ENCODE measurements at regions not wholly inside any gene's neighbourhood (a gene's known extent, or its start where the extent isn't known, plus 50 kb on each side); places are given as distances from the start of the nearest gene placed in this dataset.
"Not testable (repeated sequence)": the region's sequence is repeated elsewhere in the genome, so short reads cannot be mapped to it uniquely, and the experiment has no call there.

GRCh38 chr11:37905707-37906417, 1307.8 kb upstream of the RAG2 start:
- H3K27ac Mint-ChIP-seq (ENCODE audit: unreplicated experiment) = no peak overlapping the region
- H3K9me3 Mint-ChIP-seq (ENCODE audit: low read depth) = no peaks in the 10 kb centered on the region
- no peaks in the 10 kb centered on the region for H3K4me1 Mint-ChIP-seq (ENCODE audit: low read depth)
- no peak for TF ChIP-seq CTCF (IDR thresholded peaks at IDR 0.05)
- DNase-seq (ENCODE audit: low spot score) = no peak
- no peaks in the 10 kb centered on the region for H3K27me3 Mint-ChIP-seq (ENCODE audit: low read depth)
- H3K4me3 Mint-ChIP-seq (ENCODE audit: unreplicated experiment) = no peak overlapping the region
- H3K36me3 Mint-ChIP-seq (ENCODE audit: low read depth) = no peaks in the 10 kb centered on the region

- H3K36me3 Mint-ChIP-seq (ENCODE audit: low read depth) = peaks cover 1% of the 10 kb centered on the region
- peaks cover 23% of the 10 kb centered on the region for H3K9me3 Mint-ChIP-seq (ENCODE audit: low read depth)
- H3K27ac Mint-ChIP-seq (ENCODE audit: unreplicated experiment) = no peak overlapping the region
- TF ChIP-seq CTCF (IDR thresholded peaks at IDR 0.05) = no peak
- no peaks in the 10 kb centered on the region for H3K4me1 Mint-ChIP-seq (ENCODE audit: low read depth)
- no peak for DNase-seq (ENCODE audit: low spot score)
- no peak overlapping the region for H3K4me3 Mint-ChIP-seq (ENCODE audit: unreplicated experiment)
- H3K27me3 Mint-ChIP-seq (ENCODE audit: low read depth) = no peaks in the 10 kb centered on the region
These were observed 1298.0 kb upstream of the RAG2 start for GRCh38 chr11:37896016-37896415.

GRCh38 chr11:37881741-37882140, 1283.7 kb upstream of the RAG2 start:
- H3K4me1 Mint-ChIP-seq (ENCODE audit: low read depth) = no peaks in the 10 kb centered on the region
- DNase-seq (ENCODE audit: low spot score) = no peak
- H3K9me3 Mint-ChIP-seq (ENCODE audit: low read depth) = no peaks in the 10 kb centered on the region
- no peak overlapping the region for H3K4me3 Mint-ChIP-seq (ENCODE audit: unreplicated experiment)
- no peak overlapping the region for H3K27ac Mint-ChIP-seq (ENCODE audit: unreplicated experiment)
- H3K27me3 Mint-ChIP-seq (ENCODE audit: low read depth) = no peaks in the 10 kb centered on the region
- H3K36me3 Mint-ChIP-seq (ENCODE audit: low read depth) = no peaks in the 10 kb centered on the region
- TF ChIP-seq CTCF (IDR thresholded peaks at IDR 0.05) = no peak

- DNase-seq (ENCODE audit: low spot score) = no peak
- H3K4me1 Mint-ChIP-seq (ENCODE audit: low read depth) = no peaks in the 10 kb centered on the region
- no peaks in the 10 kb centered on the region for H3K27me3 Mint-ChIP-seq (ENCODE audit: low read depth)
- H3K4me3 Mint-ChIP-seq (ENCODE audit: unreplicated experiment) = no peak overlapping the region
- no peak overlapping the region for H3K27ac Mint-ChIP-seq (ENCODE audit: unreplicated experiment)
- H3K9me3 Mint-ChIP-seq (ENCODE audit: low read depth) = peaks cover 4% of the 10 kb centered on the region
- no peak for TF ChIP-seq CTCF (IDR thresholded peaks at IDR 0.05)
- H3K36me3 Mint-ChIP-seq (ENCODE audit: low read depth) = no peaks in the 10 kb centered on the region
These were observed 1263.6 kb upstream of the RAG2 start for GRCh38 chr11:37861671-37862070.

GRCh38 chr11:37858806-37859537, 1260.9 kb upstream of the RAG2 start:
- H3K27ac Mint-ChIP-seq (ENCODE audit: unreplicated experiment); H3K27me3 Mint-ChIP-seq (ENCODE audit: low read depth); DNase-seq (ENCODE audit: low spot score); H3K36me3 Mint-ChIP-seq (ENCODE audit: low read depth); H3K9me3 Mint-ChIP-seq (ENCODE audit: low read depth); H3K4me3 Mint-ChIP-seq (ENCODE audit: unreplicated experiment); H3K4me1 Mint-ChIP-seq (ENCODE audit: low read depth): not testable (repeated sequence)

Data from chondrocyte (in vitro differentiated cells).